NCI-H460 (cell line): ENCODE measurements at regions not wholly inside any gene's neighbourhood (a gene's known extent, or its start where the extent isn't known, plus 50 kb on each side); places are given as distances from the start of the nearest gene placed in this dataset.

Experiments
- DNase-seq: peaks from one replicate; pipeline ENCODE4 v3.0.0-alpha.2; 2016; ENCODE audit warnings: low read depth; ENCODE audit errors: extremely low read depth

- no peak for DNase-seq
Measured at GRCh38 chr3:130838898-130839600, 54.8 kb upstream of the ATP2C1 start.

GRCh38 chr3:130839813-130840212 lies 54.1 kb upstream of the ATP2C1 start:
- no peak for DNase-seq

GRCh38 chr3:130841357-130841756 lies 52.5 kb upstream of the ATP2C1 start:
- DNase-seq, result no peak

- DNase-seq, result no peak
Measured at GRCh38 chr3:130843441-130843840, 50.4 kb upstream of the ATP2C1 start.
